Endothelial cell of umbilical vein (primary cell): ENCODE measurements at regions not wholly inside any gene's neighbourhood (a gene's known extent, or its start where the extent isn't known, plus 50 kb on each side); places are given as distances from the start of the nearest gene placed in this dataset.

Experiments used
- CTCF ChIP-seq, 2 donors: IDR thresholded peaks; 1 replicate in 1 of 2; 2 replicates in 1 of 2; pipeline ENCODE4 v1.5.1; 2011; ENCODE audit warnings: low read length in 2 of 2, mild to moderate bottlenecking in 2 of 2, moderate library complexity in 2 of 2, control low read depth in 1 of 2, inconsistent platforms in 1 of 2, low read depth in 1 of 2; ENCODE audit not compliant: insufficient read depth in 1 of 2; ENCODE audit errors: extremely low read depth in 1 of 2
- EZH2 ChIP-seq: IDR thresholded peaks from 2 replicates; pipeline ENCODE4 v1.6.1; 2012; ENCODE audit warnings: borderline replicate concordance, low read depth, mild to moderate bottlenecking, moderate library complexity, low read length, inconsistent platforms; ENCODE audit not compliant: severe bottlenecking
- FOS ChIP-seq: IDR thresholded peaks from 2 replicates; pipeline ENCODE4 v1.6.1; 2011; ENCODE audit warnings: mild to moderate bottlenecking, low read length, moderate library complexity, borderline replicate concordance; ENCODE audit not compliant: insufficient read depth
- GATA2 ChIP-seq: IDR thresholded peaks from 2 replicates; pipeline ENCODE4 v1.7.0; 2011; ENCODE audit warnings: low read depth, mild to moderate bottlenecking, moderate library complexity, mixed read lengths, low read length; ENCODE audit not compliant: insufficient read length, insufficient read depth
- MAX ChIP-seq: IDR thresholded peaks from 2 replicates; pipeline ENCODE4 v1.6.1; 2011; ENCODE audit not compliant: insufficient read depth, insufficient read length
- MYC ChIP-seq: IDR thresholded peaks from one replicate; pipeline ENCODE4 v1.6.1; 2011; ENCODE audit warnings: mild to moderate bottlenecking, low read depth, low read length
- POLR2A ChIP-seq: IDR thresholded peaks from 2 replicates; pipeline ENCODE4 v1.6.1; 2012; ENCODE audit warnings: low read depth, mild to moderate bottlenecking, control low read depth, low read length
- POLR2AphosphoS5 ChIP-seq: IDR thresholded peaks from 2 replicates; pipeline ENCODE4 v1.6.1; 2012; ENCODE audit warnings: low read depth, mild to moderate bottlenecking, control low read depth, low read length, moderate library complexity; ENCODE audit not compliant: insufficient read depth

- TF ChIP-seq CTCF (IDR thresholded peaks at IDR 0.05; ENCODE audit: extremely low read depth in 1 of 2, insufficient read depth in 1 of 2, low read depth in 1 of 2, low read length in 2 of 2) (no peak), POLR2AphosphoS5 (no peak), EZH2 (no peak), POLR2A (no peak), FOS (no peak), MAX (no peak), GATA2 (no peak), MYC (no peak)
Measured at GRCh38 chr1:80194221-80194620, 1187.7 kb upstream of the ADGRL4 start.
